WTC11 (cell line): ENCODE measurements at regions not wholly inside any gene's neighbourhood (a gene's known extent, or its start where the extent isn't known, plus 50 kb on each side); places are given as distances from the start of the nearest gene placed in this dataset.

Experiments
- ATAC-seq: fragments of 200-7000 bp; cut with Tn5 transposase; 2 replicates; pipeline ENCODE4 v1.10.0; 2021; ENCODE audit warnings: mild to moderate bottlenecking, moderate library complexity
- CTCF ChIA-PET: fragments of 300-600 bp; sonication (Branson Sonifier 250); formaldehyde crosslinking; loops from one replicate; lab custom pipeline; 2021; ENCODE audit warnings: antibody characterized with exemption; lab: Charles Lee
- POLR2A ChIA-PET: fragments of 350-600 bp; sonication (Branson Sonifier 250); formaldehyde crosslinking; loops from one replicate; lab custom pipeline; 2021; ENCODE audit warnings: antibody characterized with exemption; lab: Charles Lee
- DNase-seq: peaks from one replicate; pipeline ENCODE4 v3.0.0; 2021; ENCODE audit warnings: low spot score
- H3K27ac Mint-ChIP-seq: 2 replicates; pipeline ENCODE4 v1.8.0; 2021; ENCODE audit warnings: mixed read lengths
- H3K27me3 Mint-ChIP-seq: 2 replicates; pipeline ENCODE4 v1.8.0; 2021; ENCODE audit warnings: low read depth, mild to moderate bottlenecking, moderate library complexity, mixed read lengths
- H3K36me3 Mint-ChIP-seq: 2 replicates; pipeline ENCODE4 v1.8.0; 2021; ENCODE audit warnings: mixed read lengths
- H3K4me1 Mint-ChIP-seq: 2 replicates; pipeline ENCODE4 v1.8.0; 2022; ENCODE audit warnings: mixed read lengths
- H3K4me3 Mint-ChIP-seq: 2 replicates; pipeline ENCODE4 v1.8.0; 2021; ENCODE audit warnings: mild to moderate bottlenecking, moderate library complexity, mixed read lengths
- H3K9me3 Mint-ChIP-seq: 2 replicates; pipeline ENCODE4 v1.8.0; 2021; ENCODE audit warnings: mixed read lengths
- CREM ChIP-seq: sonication (generic); formaldehyde crosslinking; IDR thresholded peaks from 2 replicates; pipeline ENCODE4 v1.8.1; 2022; ENCODE audit warnings: mild to moderate bottlenecking, missing genetic modification reagents, moderate library complexity
- FOXJ3 ChIP-seq: sonication (generic); formaldehyde crosslinking; IDR thresholded peaks from 2 replicates; pipeline ENCODE4 v1.9.0; 2021; ENCODE audit warnings: missing genetic modification reagents, mild to moderate bottlenecking, borderline replicate concordance
- FOXK1 ChIP-seq: sonication (generic); formaldehyde crosslinking; IDR thresholded peaks from 2 replicates; pipeline ENCODE4 v1.8.0; 2022; ENCODE audit warnings: mild to moderate bottlenecking, moderate library complexity, missing genetic modification reagents
- GTF2I ChIP-seq: fragments of 250-450 bp; sonication (Bioruptor Pico); conservative IDR thresholded peaks from 2 replicates; pipeline ENCODE4 v1.4.0; 2021; ENCODE audit warnings: mild to moderate bottlenecking
- JAZF1 ChIP-seq: fragments of 250-450 bp; sonication (Bioruptor Pico); IDR thresholded peaks from 2 replicates; pipeline ENCODE4 v1.9.0; 2021; ENCODE audit warnings: moderate library complexity, mild to moderate bottlenecking, inconsistent platforms
- NFE2L1 ChIP-seq: sonication (generic); formaldehyde crosslinking; IDR thresholded peaks from 2 replicates; pipeline ENCODE4 v1.8.1; 2023; ENCODE audit warnings: missing genetic modification reagents
- RELA ChIP-seq: sonication (generic); formaldehyde crosslinking; IDR thresholded peaks from 2 replicates; pipeline ENCODE4 v1.8.1; 2022; ENCODE audit warnings: missing genetic modification reagents, mild to moderate bottlenecking, borderline replicate concordance
- SP1 ChIP-seq: sonication (generic); formaldehyde crosslinking; conservative IDR thresholded peaks from 2 replicates; pipeline ENCODE4 v1.8.1; 2022; ENCODE audit warnings: missing genetic modification reagents
- ZNF219 ChIP-seq: sonication (generic); formaldehyde crosslinking; IDR thresholded peaks from 2 replicates; pipeline ENCODE4 v1.8.0; 2023; ENCODE audit warnings: missing genetic modification reagents, mild to moderate bottlenecking, borderline replicate concordance
- ZNF396 ChIP-seq: fragments of 250-450 bp; sonication (Bioruptor Pico); IDR thresholded peaks from 2 replicates; pipeline ENCODE4 v1.8.0; 2021; ENCODE audit warnings: mild to moderate bottlenecking, moderate library complexity, borderline replicate concordance
- ZNF416 ChIP-seq: fragments of 250-450 bp; sonication (Bioruptor Pico); IDR thresholded peaks from 2 replicates; pipeline ENCODE4 v1.9.0; 2021; ENCODE audit warnings: mild to moderate bottlenecking, inconsistent platforms
- ZNF423 ChIP-seq: fragments of 250-450 bp; sonication (Bioruptor Pico); IDR thresholded peaks from 2 replicates; pipeline ENCODE4 v2.1.2; 2022; ENCODE audit warnings: mild to moderate bottlenecking, moderate library complexity
- TF ChIP-seq, protein P1 (sequence below): fragments of 250-450 bp; sonication (Bioruptor Pico); IDR thresholded peaks from 2 replicates; pipeline ENCODE4 v1.9.0; 2021; ENCODE audit warnings: mild to moderate bottlenecking, borderline replicate concordance
- TF ChIP-seq, protein P2 (sequence below): sonication (generic); formaldehyde crosslinking; IDR thresholded peaks from 2 replicates; pipeline ENCODE4 v1.8.1; 2022; ENCODE audit warnings: low read depth, mild to moderate bottlenecking, moderate library complexity, missing genetic modification reagents, borderline replicate concordance
- TF ChIP-seq, protein P3 (sequence below): sonication (generic); formaldehyde crosslinking; IDR thresholded peaks from 2 replicates; pipeline ENCODE4 v1.8.0; 2023; ENCODE audit warnings: missing genetic modification reagents
- TF ChIP-seq, protein P4 (sequence below): sonication (generic); formaldehyde crosslinking; IDR thresholded peaks from 2 replicates; pipeline ENCODE4 v1.8.0; 2023; ENCODE audit warnings: mild to moderate bottlenecking, missing genetic modification reagents
- TF ChIP-seq, protein P5 (sequence below): fragments of 250-450 bp; sonication (Bioruptor Pico); IDR thresholded peaks from 2 replicates; pipeline ENCODE4 v1.8.0; 2021; ENCODE audit warnings: mild to moderate bottlenecking
- TF ChIP-seq, protein P6 (sequence below): sonication (generic); formaldehyde crosslinking; IDR thresholded peaks from 2 replicates; pipeline ENCODE4 v1.8.1; 2023; ENCODE audit warnings: mild to moderate bottlenecking, missing genetic modification reagents
- TF ChIP-seq, protein P7 (sequence below): fragments of 250-450 bp; sonication (Bioruptor Pico); IDR thresholded peaks from 2 replicates; pipeline ENCODE4 v2.1.2; 2022; ENCODE audit warnings: mild to moderate bottlenecking, moderate library complexity

DNA sequence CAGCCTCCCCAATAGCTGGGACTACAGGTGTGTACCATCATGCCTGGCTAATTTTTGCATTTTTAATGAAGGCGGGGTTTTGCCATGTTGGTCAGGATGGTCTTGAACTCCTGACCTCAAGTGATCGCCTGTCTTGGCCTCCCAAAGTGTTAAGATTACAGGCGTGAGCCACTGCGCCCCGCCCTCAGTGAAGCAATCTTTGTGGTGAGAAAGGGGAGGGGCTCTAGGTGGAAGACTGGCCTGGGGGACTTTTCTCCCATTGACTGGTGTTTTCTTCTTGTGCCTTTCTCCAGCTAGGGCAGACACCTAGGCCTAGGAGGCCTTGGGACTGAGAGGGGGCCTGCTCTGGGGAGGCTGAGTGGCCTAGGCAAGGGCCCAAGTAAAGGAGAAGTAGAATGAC, 84.1 kb downstream of the DNAAF9 start (continued):
- TF ChIP-seq, protein P1, sequence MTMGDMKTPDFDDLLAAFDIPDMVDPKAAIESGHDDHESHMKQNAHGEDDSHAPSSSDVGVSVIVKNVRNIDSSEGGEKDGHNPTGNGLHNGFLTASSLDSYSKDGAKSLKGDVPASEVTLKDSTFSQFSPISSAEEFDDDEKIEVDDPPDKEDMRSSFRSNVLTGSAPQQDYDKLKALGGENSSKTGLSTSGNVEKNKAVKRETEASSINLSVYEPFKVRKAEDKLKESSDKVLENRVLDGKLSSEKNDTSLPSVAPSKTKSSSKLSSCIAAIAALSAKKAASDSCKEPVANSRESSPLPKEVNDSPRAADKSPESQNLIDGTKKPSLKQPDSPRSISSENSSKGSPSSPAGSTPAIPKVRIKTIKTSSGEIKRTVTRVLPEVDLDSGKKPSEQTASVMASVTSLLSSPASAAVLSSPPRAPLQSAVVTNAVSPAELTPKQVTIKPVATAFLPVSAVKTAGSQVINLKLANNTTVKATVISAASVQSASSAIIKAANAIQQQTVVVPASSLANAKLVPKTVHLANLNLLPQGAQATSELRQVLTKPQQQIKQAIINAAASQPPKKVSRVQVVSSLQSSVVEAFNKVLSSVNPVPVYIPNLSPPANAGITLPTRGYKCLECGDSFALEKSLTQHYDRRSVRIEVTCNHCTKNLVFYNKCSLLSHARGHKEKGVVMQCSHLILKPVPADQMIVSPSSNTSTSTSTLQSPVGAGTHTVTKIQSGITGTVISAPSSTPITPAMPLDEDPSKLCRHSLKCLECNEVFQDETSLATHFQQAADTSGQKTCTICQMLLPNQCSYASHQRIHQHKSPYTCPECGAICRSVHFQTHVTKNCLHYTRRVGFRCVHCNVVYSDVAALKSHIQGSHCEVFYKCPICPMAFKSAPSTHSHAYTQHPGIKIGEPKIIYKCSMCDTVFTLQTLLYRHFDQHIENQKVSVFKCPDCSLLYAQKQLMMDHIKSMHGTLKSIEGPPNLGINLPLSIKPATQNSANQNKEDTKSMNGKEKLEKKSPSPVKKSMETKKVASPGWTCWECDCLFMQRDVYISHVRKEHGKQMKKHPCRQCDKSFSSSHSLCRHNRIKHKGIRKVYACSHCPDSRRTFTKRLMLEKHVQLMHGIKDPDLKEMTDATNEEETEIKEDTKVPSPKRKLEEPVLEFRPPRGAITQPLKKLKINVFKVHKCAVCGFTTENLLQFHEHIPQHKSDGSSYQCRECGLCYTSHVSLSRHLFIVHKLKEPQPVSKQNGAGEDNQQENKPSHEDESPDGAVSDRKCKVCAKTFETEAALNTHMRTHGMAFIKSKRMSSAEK (CRISPR knock-in tag) = no peak
- no peak for TF ChIP-seq ZNF219 (CRISPR knock-in tag)
- TF ChIP-seq, protein P2, sequence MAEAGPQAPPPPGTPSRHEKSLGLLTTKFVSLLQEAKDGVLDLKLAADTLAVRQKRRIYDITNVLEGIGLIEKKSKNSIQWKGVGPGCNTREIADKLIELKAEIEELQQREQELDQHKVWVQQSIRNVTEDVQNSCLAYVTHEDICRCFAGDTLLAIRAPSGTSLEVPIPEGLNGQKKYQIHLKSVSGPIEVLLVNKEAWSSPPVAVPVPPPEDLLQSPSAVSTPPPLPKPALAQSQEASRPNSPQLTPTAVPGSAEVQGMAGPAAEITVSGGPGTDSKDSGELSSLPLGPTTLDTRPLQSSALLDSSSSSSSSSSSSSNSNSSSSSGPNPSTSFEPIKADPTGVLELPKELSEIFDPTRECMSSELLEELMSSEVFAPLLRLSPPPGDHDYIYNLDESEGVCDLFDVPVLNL (CRISPR knock-in tag) = no peak
- TF ChIP-seq, protein P3, sequence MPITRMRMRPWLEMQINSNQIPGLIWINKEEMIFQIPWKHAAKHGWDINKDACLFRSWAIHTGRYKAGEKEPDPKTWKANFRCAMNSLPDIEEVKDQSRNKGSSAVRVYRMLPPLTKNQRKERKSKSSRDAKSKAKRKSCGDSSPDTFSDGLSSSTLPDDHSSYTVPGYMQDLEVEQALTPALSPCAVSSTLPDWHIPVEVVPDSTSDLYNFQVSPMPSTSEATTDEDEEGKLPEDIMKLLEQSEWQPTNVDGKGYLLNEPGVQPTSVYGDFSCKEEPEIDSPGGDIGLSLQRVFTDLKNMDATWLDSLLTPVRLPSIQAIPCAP (CRISPR knock-in tag) = no peak
- no peak for TF ChIP-seq SP1 (CRISPR knock-in tag)
- TF ChIP-seq, protein P4, sequence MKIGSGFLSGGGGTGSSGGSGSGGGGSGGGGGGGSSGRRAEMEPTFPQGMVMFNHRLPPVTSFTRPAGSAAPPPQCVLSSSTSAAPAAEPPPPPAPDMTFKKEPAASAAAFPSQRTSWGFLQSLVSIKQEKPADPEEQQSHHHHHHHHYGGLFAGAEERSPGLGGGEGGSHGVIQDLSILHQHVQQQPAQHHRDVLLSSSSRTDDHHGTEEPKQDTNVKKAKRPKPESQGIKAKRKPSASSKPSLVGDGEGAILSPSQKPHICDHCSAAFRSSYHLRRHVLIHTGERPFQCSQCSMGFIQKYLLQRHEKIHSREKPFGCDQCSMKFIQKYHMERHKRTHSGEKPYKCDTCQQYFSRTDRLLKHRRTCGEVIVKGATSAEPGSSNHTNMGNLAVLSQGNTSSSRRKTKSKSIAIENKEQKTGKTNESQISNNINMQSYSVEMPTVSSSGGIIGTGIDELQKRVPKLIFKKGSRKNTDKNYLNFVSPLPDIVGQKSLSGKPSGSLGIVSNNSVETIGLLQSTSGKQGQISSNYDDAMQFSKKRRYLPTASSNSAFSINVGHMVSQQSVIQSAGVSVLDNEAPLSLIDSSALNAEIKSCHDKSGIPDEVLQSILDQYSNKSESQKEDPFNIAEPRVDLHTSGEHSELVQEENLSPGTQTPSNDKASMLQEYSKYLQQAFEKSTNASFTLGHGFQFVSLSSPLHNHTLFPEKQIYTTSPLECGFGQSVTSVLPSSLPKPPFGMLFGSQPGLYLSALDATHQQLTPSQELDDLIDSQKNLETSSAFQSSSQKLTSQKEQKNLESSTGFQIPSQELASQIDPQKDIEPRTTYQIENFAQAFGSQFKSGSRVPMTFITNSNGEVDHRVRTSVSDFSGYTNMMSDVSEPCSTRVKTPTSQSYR (CRISPR knock-in tag) = no peak
- no peak for TF ChIP-seq GTF2I
- TF ChIP-seq, protein P5, sequence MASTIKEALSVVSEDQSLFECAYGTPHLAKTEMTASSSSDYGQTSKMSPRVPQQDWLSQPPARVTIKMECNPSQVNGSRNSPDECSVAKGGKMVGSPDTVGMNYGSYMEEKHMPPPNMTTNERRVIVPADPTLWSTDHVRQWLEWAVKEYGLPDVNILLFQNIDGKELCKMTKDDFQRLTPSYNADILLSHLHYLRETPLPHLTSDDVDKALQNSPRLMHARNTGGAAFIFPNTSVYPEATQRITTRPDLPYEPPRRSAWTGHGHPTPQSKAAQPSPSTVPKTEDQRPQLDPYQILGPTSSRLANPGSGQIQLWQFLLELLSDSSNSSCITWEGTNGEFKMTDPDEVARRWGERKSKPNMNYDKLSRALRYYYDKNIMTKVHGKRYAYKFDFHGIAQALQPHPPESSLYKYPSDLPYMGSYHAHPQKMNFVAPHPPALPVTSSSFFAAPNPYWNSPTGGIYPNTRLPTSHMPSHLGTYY (CRISPR knock-in tag) = no peak
- TF ChIP-seq RELA (CRISPR knock-in tag) = no peak

DNA sequence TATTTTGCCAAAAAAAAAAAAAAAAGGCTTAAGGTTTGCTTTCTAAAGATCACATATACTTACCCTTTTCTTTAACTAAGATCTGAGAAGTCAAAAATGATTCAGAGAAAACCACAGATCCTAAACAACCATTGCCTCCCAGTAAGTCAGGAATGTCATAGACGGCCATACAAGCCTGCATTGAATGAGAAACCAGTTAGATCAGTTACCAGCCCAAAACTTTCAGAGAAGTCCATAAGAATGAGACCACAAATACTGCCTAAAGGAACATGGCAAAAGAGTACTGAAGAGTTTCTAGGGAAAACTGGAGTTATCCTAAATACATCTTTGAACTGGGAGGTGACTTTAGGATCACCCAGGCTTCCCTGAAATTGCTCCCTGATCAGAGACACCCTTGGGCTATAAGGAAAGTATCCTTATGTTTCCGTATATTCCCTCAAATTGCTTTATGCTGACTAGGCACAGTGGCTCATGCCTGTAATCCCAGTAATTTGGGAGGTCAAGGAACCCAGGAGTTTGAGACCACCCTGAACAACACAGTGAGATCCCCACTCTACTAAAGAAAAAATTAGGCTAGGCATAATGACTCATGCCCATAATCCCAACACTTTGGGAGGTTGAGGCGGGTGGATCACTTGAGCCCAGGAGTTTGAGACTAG, 79.4 kb upstream of the SLC4A11 start:
- DNase-seq = no peak
- H3K27me3 Mint-ChIP-seq = no peaks in the 10 kb centered on the region
- POLR2A ChIA-PET = no interaction called here
- TF ChIP-seq RELA (CRISPR knock-in tag) = no peak
- TF ChIP-seq, all 79 proteins: peak for 0
- Mint-ChIP-seq H3K36me3 (peaks cover 9% of the 10 kb centered on the region), H3K9me3 (no peaks in the 10 kb centered on the region; the same call in 1 of the 2 replicates), H3K4me1 (peaks cover 4% of the 10 kb centered on the region; the same call in 1 of the 2 replicates), H3K4me3 (no peak overlapping the region), H3K27ac (no peak overlapping the region)
- CTCF ChIA-PET = interaction anchor here (0.6 kb wide), 1 partner anchor 12 kb away, joined by 3 read pairs; no protein-coding TSS in a partner anchor
- no peak for ATAC-seq

DNA sequence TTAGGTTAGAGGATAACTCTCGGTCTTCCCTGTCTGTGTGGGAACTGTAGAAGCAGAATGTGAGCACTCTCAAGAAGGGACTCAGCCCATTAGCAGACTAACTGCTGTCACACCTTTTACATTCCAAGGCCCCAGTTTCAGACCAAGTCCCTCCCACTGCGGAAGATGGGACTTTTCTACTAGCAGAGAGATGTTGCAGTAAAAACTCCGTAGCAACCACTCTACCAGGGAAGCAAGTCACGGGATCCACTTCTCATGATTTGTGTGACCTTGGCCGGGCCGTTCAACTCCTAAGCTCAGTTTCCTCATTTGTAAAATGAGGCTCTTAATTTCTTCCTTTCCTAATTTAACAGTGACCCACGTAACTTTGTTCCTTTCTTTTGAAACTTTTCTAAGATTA, 77.1 kb upstream of the SLC4A11 start:
- CTCF ChIA-PET = interaction anchor here (0.5 to 3.1 kb wide), 37 partner anchors 10 to 896 kb away, joined by 3 to 46 read pairs (median 4); partner anchors contain the start of genes FASTKD5, SLC4A11 and UBOX5
- Mint-ChIP-seq H3K4me3 (no peak overlapping the region), H3K27ac (peak overlapping the region; percentile 29; the same call in 1 of the 2 replicates), H3K4me1 (peaks cover 4% of the 10 kb centered on the region; the same call in 1 of the 2 replicates), H3K27me3 (no peaks in the 10 kb centered on the region), H3K36me3 (peaks cover 9% of the 10 kb centered on the region), H3K9me3 (no peaks in the 10 kb centered on the region; the same call in 1 of the 2 replicates)
- DNase-seq = no peak
- no peak for ATAC-seq
- POLR2A ChIA-PET = no interaction called here
- TF ChIP-seq, protein P6, sequence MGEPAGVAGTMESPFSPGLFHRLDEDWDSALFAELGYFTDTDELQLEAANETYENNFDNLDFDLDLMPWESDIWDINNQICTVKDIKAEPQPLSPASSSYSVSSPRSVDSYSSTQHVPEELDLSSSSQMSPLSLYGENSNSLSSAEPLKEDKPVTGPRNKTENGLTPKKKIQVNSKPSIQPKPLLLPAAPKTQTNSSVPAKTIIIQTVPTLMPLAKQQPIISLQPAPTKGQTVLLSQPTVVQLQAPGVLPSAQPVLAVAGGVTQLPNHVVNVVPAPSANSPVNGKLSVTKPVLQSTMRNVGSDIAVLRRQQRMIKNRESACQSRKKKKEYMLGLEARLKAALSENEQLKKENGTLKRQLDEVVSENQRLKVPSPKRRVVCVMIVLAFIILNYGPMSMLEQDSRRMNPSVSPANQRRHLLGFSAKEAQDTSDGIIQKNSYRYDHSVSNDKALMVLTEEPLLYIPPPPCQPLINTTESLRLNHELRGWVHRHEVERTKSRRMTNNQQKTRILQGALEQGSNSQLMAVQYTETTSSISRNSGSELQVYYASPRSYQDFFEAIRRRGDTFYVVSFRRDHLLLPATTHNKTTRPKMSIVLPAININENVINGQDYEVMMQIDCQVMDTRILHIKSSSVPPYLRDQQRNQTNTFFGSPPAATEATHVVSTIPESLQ (CRISPR knock-in tag) = no peak
- TF ChIP-seq FOXK1 (CRISPR knock-in tag) (no peak), FOXJ3 (CRISPR knock-in tag) (no peak), NFE2L1 (CRISPR knock-in tag) (no peak), ZNF423 (CRISPR knock-in tag) (no peak), JAZF1 (CRISPR knock-in tag) (no peak), ZNF396 (CRISPR knock-in tag) (no peak), ZNF416 (CRISPR knock-in tag) (no peak), CREM (no peak)
- TF ChIP-seq, protein P7, sequence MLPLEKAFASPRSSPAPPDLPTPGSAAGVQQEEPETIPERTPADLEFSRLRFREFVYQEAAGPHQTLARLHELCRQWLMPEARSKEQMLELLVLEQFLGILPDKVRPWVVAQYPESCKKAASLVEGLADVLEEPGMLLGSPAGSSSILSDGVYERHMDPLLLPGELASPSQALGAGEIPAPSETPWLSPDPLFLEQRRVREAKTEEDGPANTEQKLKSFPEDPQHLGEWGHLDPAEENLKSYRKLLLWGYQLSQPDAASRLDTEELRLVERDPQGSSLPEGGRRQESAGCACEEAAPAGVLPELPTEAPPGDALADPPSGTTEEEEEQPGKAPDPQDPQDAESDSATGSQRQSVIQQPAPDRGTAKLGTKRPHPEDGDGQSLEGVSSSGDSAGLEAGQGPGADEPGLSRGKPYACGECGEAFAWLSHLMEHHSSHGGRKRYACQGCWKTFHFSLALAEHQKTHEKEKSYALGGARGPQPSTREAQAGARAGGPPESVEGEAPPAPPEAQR (CRISPR knock-in tag) = no peak
